Stomach (tissue), 8 donors: ENCODE measurements at regions not wholly inside any gene's neighbourhood (a gene's known extent, or its start where the extent isn't known, plus 50 kb on each side); places are given as distances from the start of the nearest gene placed in this dataset.

Experiments used
- DNase-seq, 2 donors: peaks; one replicate each; pipeline versions ENCODE4 v3.0.0 to v3.0.0-alpha.2; 2013 to 2019
- H3K27ac ChIP-seq, 5 donors: fragments of 200-600 bp in 4 of 5; sonication (generic) in 4 of 5; one replicate each; pipeline ENCODE4 v1.5.1; 2013 to 2019; ENCODE audit warnings: mild to moderate bottlenecking in 1 of 5, moderate library complexity in 1 of 5
- H3K27me3 ChIP-seq, 3 donors: fragments of 200-600 bp; sonication (generic); one replicate each; pipeline ENCODE4 v1.5.1; 2017 to 2019; ENCODE audit warnings: mixed run types in 1 of 3
- H3K36me3 ChIP-seq, 4 donors: fragments of 200-600 bp; sonication (generic); 1 replicate in 3 of 4; 2 replicates in 1 of 4; pipeline ENCODE4 v1.5.1; 2016 to 2019
- H3K4me1 ChIP-seq, 4 donors: fragments of 200-600 bp; sonication (generic); one replicate each; pipeline ENCODE4 v1.5.1; 2016 to 2019
- H3K4me3 ChIP-seq, 4 donors: fragments of 200-600 bp; sonication (generic) in 3 of 4; one replicate each; pipeline ENCODE4 v1.5.1; 2016 to 2019; ENCODE audit warnings: mild to moderate bottlenecking in 1 of 4
- H3K9me3 ChIP-seq, 4 donors: fragments of 200-600 bp; sonication (generic); one replicate each; pipeline ENCODE4 v1.5.1; 2016 to 2019
- EP300 ChIP-seq: sonication (generic); formaldehyde crosslinking; IDR thresholded peaks from one replicate; pipeline ENCODE4 v1.6.1; 2017; ENCODE audit warnings: antibody characterized with exemption
- POLR2A ChIP-seq, 4 donors: fragments of 450-650 bp; IDR thresholded peaks; one replicate each; pipeline ENCODE4 v1.6.1; 2016; ENCODE audit warnings: antibody characterized with exemption in 4 of 4, control low read depth in 2 of 4, mild to moderate bottlenecking in 1 of 4, moderate library complexity in 1 of 4
- POLR2AphosphoS5 ChIP-seq, 3 donors: sonication (generic); formaldehyde crosslinking; IDR thresholded peaks; one replicate each; pipeline ENCODE4 v1.6.1; 2016; ENCODE audit warnings: antibody characterized with exemption in 3 of 3
- whole genome bisulfite sequencing, 5 donors: extraction: QIAGEN DNeasy Blood & Tissue Kit in 3 of 5; methylation state at CpG; one replicate each; pipeline versions ENCODE4 v1.1.5 to v1.1.7; 2013 to 2018; 5-methylcytosine and 5-hydroxymethylcytosine counted together
- intact Hi-C: fragments of 100-400 bp; cut with DNase I; formaldehyde crosslinking; loops from one replicate; pipeline ENCODE4 v1.15.1; 2023; ENCODE audit warnings: low total_unique reads
- TF ChIP-seq, protein P1 (sequence below), 7 experiments: fragments of 450-650 bp in 4 of 7; fragments of 200-600 bp in 3 of 7; sonication (generic) in 3 of 7; IDR thresholded peaks; one replicate each; pipeline ENCODE4 v1.5.1; 2016 to 2019; ENCODE audit warnings: antibody characterized with exemption in 7 of 7, control low read depth in 2 of 7, mild to moderate bottlenecking in 1 of 7
- donor health status: healthy with polysubstance abuse.
- donor health status: Bipolar disorder and iron deficiency.
- donor health status: healthy.

DNA sequence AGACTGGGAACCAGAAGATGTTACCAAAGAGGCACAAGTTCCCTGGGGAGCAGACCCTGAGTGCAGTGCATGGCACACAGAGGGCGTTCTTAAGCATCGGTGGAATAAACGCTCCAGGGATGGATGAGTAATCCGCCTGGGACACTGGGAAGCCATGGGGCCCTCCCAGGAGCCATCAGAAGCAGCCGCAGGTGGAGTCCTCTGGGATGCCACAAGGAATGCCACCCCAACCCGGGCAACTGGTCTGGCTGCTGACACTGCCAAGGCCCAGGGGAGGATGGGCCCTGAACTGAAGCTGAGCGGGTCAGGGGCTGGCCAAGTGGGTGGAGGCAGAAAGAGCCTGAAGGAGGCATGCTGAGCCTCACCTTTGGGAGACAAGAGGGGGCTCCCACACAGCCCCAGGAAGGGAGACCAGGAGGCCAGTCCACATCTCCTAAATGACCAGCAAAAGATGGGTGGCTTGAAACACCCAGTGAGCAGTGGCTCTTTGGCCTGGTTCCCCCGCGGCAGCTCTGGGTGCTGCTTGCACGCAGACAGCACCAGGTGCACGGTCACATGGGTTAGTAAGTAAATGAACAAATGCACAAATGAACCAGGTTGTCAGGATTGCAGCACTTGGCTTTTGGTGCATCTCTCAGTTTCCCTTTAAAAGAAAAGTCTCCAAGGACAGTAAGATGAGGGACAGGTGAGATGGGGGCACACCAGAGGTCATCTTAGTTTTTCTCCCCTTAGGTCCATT lies 141.3 kb upstream of the ZMIZ1 start:
- 78 to 88% (median 79%) methylated on average over 5 to 11 of the region's 11 CpGs for WGBS, 5 donors
- intact Hi-C loops = no loop called here
- TF ChIP-seq, protein P1, sequence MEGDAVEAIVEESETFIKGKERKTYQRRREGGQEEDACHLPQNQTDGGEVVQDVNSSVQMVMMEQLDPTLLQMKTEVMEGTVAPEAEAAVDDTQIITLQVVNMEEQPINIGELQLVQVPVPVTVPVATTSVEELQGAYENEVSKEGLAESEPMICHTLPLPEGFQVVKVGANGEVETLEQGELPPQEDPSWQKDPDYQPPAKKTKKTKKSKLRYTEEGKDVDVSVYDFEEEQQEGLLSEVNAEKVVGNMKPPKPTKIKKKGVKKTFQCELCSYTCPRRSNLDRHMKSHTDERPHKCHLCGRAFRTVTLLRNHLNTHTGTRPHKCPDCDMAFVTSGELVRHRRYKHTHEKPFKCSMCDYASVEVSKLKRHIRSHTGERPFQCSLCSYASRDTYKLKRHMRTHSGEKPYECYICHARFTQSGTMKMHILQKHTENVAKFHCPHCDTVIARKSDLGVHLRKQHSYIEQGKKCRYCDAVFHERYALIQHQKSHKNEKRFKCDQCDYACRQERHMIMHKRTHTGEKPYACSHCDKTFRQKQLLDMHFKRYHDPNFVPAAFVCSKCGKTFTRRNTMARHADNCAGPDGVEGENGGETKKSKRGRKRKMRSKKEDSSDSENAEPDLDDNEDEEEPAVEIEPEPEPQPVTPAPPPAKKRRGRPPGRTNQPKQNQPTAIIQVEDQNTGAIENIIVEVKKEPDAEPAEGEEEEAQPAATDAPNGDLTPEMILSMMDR (IDR thresholded peaks at IDR 0.05) = no peak
- TF ChIP-seq POLR2AphosphoS5 (IDR thresholded peaks at IDR 0.05) = no peak
- no peak for TF ChIP-seq POLR2A (IDR thresholded peaks at IDR 0.05)
- no peak for TF ChIP-seq EP300
- Histone ChIP-seq H3K36me3 (no peaks in the 10 kb centered on the region), H3K27me3 (no peaks in the 10 kb centered on the region), H3K4me1 (peaks cover 5 to 19% (median 14%) of the 10 kb centered on the region in 4 donors), H3K4me3 (no peak overlapping the region), H3K9me3 (no peaks in the 10 kb centered on the region), H3K27ac (no peak overlapping the region)
- peak in 1 of 2 donors; percentile 38 for DNase-seq

DNA sequence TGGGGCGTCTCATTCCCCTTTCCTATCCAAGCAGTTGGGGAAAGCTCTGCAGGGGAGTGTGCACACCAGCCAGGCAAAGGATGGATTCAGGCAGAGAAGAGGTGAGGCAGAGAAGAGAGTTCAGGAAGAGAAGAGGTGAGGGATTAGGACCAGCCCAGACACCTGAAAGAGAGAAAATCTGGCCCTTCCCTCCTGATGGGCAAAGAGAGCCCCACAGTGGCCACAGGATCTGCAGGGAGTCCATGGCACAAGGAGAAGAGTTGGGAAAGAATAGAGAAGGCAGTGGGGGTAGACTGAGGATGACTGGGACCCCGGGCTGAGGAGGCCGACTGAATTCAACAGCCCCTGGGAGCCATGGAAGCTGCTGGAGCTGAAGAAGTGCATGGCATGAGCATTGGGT lies 140.4 kb upstream of the ZMIZ1 start:
- Histone ChIP-seq H3K27ac (no peak overlapping the region), H3K9me3 (no peaks in the 10 kb centered on the region), H3K4me3 (no peak overlapping the region), H3K4me1 (peaks cover 12 to 28% (median 20%) of the 10 kb centered on the region in 4 donors), H3K36me3 (no peaks in the 10 kb centered on the region), H3K27me3 (no peaks in the 10 kb centered on the region)
- intact Hi-C loops = no loop called here
- no peak for DNase-seq
- no peak for TF ChIP-seq POLR2AphosphoS5 (IDR thresholded peaks at IDR 0.05)
- TF ChIP-seq EP300 = no peak
- TF ChIP-seq POLR2A (IDR thresholded peaks at IDR 0.05) = no peak
- TF ChIP-seq, protein P1 (IDR thresholded peaks at IDR 0.05) = no peak
- WGBS, 5 donors = 95 to 98% (median 97%) methylated on average over 3 of the region's 3 CpGs

DNA sequence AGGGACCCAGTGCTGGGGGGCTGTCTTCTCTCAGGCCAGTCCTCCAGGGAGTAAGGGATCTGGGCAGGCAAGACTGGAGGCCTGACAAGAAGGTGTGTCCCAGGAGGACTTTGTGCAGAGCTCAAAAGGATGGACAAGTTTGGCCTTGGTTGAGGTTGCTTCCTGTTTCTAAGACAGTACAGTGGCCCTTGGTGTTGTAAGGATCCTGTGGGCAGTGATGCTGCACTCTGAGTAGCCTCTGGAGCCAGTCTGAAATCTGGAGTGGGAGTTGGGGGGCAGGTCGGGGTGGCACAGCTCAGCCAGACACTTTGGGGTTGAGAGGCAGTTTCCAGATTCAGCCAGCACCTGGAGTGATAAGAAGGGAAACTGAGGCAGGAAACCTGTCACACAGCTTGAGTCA lies 139.2 kb upstream of the ZMIZ1 start:
- TF ChIP-seq EP300 = no peak
- TF ChIP-seq POLR2AphosphoS5 (IDR thresholded peaks at IDR 0.05) = no peak
- TF ChIP-seq, protein P1 (IDR thresholded peaks at IDR 0.05) = no peak
- TF ChIP-seq POLR2A (IDR thresholded peaks at IDR 0.05) = no peak
- Histone ChIP-seq H3K36me3 (no peaks in the 10 kb centered on the region), H3K4me1 (peaks cover 12 to 30% (median 20%) of the 10 kb centered on the region in 4 donors), H3K4me3 (no peak overlapping the region), H3K9me3 (no peaks in the 10 kb centered on the region), H3K27ac (no peak overlapping the region), H3K27me3 (no peaks in the 10 kb centered on the region)
- no peak for DNase-seq
- intact Hi-C loops = no loop called here
- 62 to 100% (median 89%) methylated on average over 1 of the region's 1 CpG for WGBS, 5 donors

DNA sequence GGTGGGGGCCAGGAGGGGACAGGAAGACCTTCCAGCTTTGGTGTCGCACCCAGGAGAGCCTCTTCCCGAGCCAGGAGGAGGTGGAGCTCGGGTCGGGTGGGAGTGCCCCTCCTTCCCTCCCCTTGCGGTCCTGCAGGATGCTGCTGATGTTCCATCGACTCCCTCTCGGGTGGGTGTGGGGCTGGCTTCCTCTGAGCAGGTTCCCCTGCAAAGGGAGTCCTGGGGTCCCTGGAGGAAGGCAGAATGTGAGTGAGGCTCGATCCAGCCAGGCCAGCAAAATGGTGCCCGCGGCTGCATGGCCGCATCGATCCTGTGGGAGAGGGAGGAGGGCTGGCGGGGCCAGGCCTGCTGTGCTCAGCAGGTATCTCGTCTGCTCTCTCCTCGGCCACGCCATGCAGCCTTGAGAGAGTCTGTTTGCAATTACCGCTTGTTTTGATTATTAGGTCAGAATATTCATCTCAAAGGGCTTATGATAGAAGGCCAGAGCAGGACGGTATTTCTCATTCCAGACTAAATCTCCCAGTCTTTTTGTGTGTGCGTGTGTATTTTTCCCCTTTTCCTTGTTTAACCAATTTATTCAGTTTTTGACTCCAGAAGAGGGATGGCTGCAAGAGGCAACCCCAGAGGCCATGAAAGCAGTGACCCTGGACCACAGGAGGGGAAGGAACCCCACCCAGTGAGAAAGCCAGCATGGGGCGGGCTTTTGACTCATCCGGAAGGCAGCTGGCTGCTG lies 137.3 kb upstream of the ZMIZ1 start:
- Histone ChIP-seq H3K27ac (peak overlapping the region in 4 of 5 donors; percentile 44 to 83 (median 49)), H3K27me3 (no peaks in the 10 kb centered on the region), H3K4me1 (peaks cover 12 to 35% (median 27%) of the 10 kb centered on the region in 4 donors), H3K9me3 (no peaks in the 10 kb centered on the region), H3K4me3 (no peak overlapping the region), H3K36me3 (no peaks in the 10 kb centered on the region)
- intact Hi-C loops = no loop called here
- DNase-seq = peak; percentile 35 to 46
- TF ChIP-seq EP300 (no peak), POLR2AphosphoS5 (IDR thresholded peaks at IDR 0.05) (no peak)
- WGBS, 5 donors = 58 to 78% (median 76%) methylated on average over 12 to 21 of the region's 21 CpGs
